ENCODE measurements at regions not wholly inside any gene's neighbourhood (a gene's known extent, or its start where the extent isn't known, plus 50 kb on each side); places are given as distances from the start of the nearest gene placed in this dataset.

GRCh38 chr2:209305746-209306196 lies 118.1 kb upstream of the MAP2 start:
- Histone ChIP-seq H4K20me1 (ENCODE audit: control insufficient read depth, extremely low read depth, insufficient read depth, low read length) (no peaks in the 10 kb centered on the region), H3K27me3 (ENCODE audit: control insufficient read depth, insufficient read depth, low read length) (no peaks in the 10 kb centered on the region), H3K79me2 (ENCODE audit: control insufficient read depth, insufficient read depth, low read length) (no peaks in the 10 kb centered on the region), H3K4me3 (replicated peaks in 1 of 4; ENCODE audit: control extremely low read depth in 1 of 4, insufficient read depth in 1 of 4, low read depth in 3 of 4, low read length in 4 of 4) (no peak overlapping the region), H3K4me2 (ENCODE audit: extremely low read depth, insufficient read depth, low read length) (no peak overlapping the region), H3K9ac (ENCODE audit: insufficient read depth, low read length) (no peak overlapping the region), H3K9me3 (ENCODE audit: control insufficient read depth, insufficient read depth, low read depth, low read length) (no peaks in the 10 kb centered on the region), H3K27ac (ENCODE audit: insufficient read depth, low read length) (no peak overlapping the region), H2AFZ (ENCODE audit: low read length) (no peak overlapping the region), H3K36me3 (ENCODE audit: control insufficient read depth, insufficient read depth, low read length) (no peaks in the 10 kb centered on the region), H3K4me1 (ENCODE audit: control insufficient read depth, extremely low read depth, insufficient read depth, low read length) (no peaks in the 10 kb centered on the region)
- TF ChIP-seq EZH2 (IDR thresholded peaks at IDR 0.05; ENCODE audit: low read length, missing control alignments) (no peak), CTCF (conservative IDR thresholded peaks at IDR 0.05 in 1 of 2, IDR thresholded peaks at IDR 0.05 in 1 of 2; ENCODE audit: low read depth in 1 of 2, low read length in 2 of 2) (no peak)
- no peak for DNase-seq (ENCODE audit: low read depth in 2 of 2)

GRCh38 chr2:209307161-209308001 lies 116.5 kb upstream of the MAP2 start:
- Histone ChIP-seq H4K20me1 (ENCODE audit: control insufficient read depth, extremely low read depth, insufficient read depth, low read length) (no peaks in the 10 kb centered on the region), H3K79me2 (ENCODE audit: control insufficient read depth, insufficient read depth, low read length) (no peaks in the 10 kb centered on the region), H3K27ac (ENCODE audit: insufficient read depth, low read length) (no peak overlapping the region), H3K4me3 (replicated peaks in 1 of 4; ENCODE audit: control extremely low read depth in 1 of 4, insufficient read depth in 1 of 4, low read depth in 3 of 4, low read length in 4 of 4) (no peak overlapping the region), H3K4me1 (ENCODE audit: control insufficient read depth, extremely low read depth, insufficient read depth, low read length) (no peaks in the 10 kb centered on the region), H3K36me3 (ENCODE audit: control insufficient read depth, insufficient read depth, low read length) (no peaks in the 10 kb centered on the region), H3K9ac (ENCODE audit: insufficient read depth, low read length) (no peak overlapping the region), H2AFZ (ENCODE audit: low read length) (no peak overlapping the region), H3K4me2 (ENCODE audit: extremely low read depth, insufficient read depth, low read length) (no peak overlapping the region), H3K9me3 (ENCODE audit: control insufficient read depth, insufficient read depth, low read depth, low read length) (no peaks in the 10 kb centered on the region), H3K27me3 (ENCODE audit: control insufficient read depth, insufficient read depth, low read length) (no peaks in the 10 kb centered on the region)
- no peak for DNase-seq (ENCODE audit: low read depth in 2 of 2)
- TF ChIP-seq EZH2 (IDR thresholded peaks at IDR 0.05; ENCODE audit: low read length, missing control alignments): no peak
- TF ChIP-seq CTCF (conservative IDR thresholded peaks at IDR 0.05 in 1 of 2, IDR thresholded peaks at IDR 0.05 in 1 of 2; ENCODE audit: low read depth in 1 of 2, low read length in 2 of 2): no peak

- Histone ChIP-seq H3K79me2 (ENCODE audit: control insufficient read depth, insufficient read depth, low read length) (no peaks in the 10 kb centered on the region), H3K27me3 (ENCODE audit: control insufficient read depth, insufficient read depth, low read length) (no peaks in the 10 kb centered on the region), H3K36me3 (ENCODE audit: control insufficient read depth, insufficient read depth, low read length) (no peaks in the 10 kb centered on the region), H3K9ac (ENCODE audit: insufficient read depth, low read length) (no peak overlapping the region), H3K9me3 (ENCODE audit: control insufficient read depth, insufficient read depth, low read depth, low read length) (no peaks in the 10 kb centered on the region), H3K27ac (ENCODE audit: insufficient read depth, low read length) (no peak overlapping the region), H3K4me3 (replicated peaks in 1 of 4; ENCODE audit: control extremely low read depth in 1 of 4, insufficient read depth in 1 of 4, low read depth in 3 of 4, low read length in 4 of 4) (no peak overlapping the region), H3K4me1 (ENCODE audit: control insufficient read depth, extremely low read depth, insufficient read depth, low read length) (no peaks in the 10 kb centered on the region), H2AFZ (ENCODE audit: low read length) (no peak overlapping the region), H3K4me2 (ENCODE audit: extremely low read depth, insufficient read depth, low read length) (no peak overlapping the region), H4K20me1 (ENCODE audit: control insufficient read depth, extremely low read depth, insufficient read depth, low read length) (no peaks in the 10 kb centered on the region)
- no peak for DNase-seq (ENCODE audit: low read depth in 2 of 2)
- TF ChIP-seq EZH2 (IDR thresholded peaks at IDR 0.05; ENCODE audit: low read length, missing control alignments): no peak
- TF ChIP-seq CTCF (conservative IDR thresholded peaks at IDR 0.05 in 1 of 2, IDR thresholded peaks at IDR 0.05 in 1 of 2; ENCODE audit: low read depth in 1 of 2, low read length in 2 of 2): no peak
Observed at GRCh38 chr2:209308415-209308814, 115.4 kb upstream of the MAP2 start.
